Activated CD8-positive, alpha-beta memory T cell treated with anti-CD3 and anti-CD28 coated beads for 36 hours (primary cell): ENCODE measurements at regions not wholly inside any gene's neighbourhood (a gene's known extent, or its start where the extent isn't known, plus 50 kb on each side); places are given as distances from the start of the nearest gene placed in this dataset.

ENCODE experiments used
- CTCF ChIA-PET: fragments of 350-600 bp; sonication (Branson Sonifier 250); formaldehyde crosslinking; loops from one replicate; lab custom pipeline; 2021; ENCODE audit warnings: antibody characterized with exemption; lab: Charles Lee
- POLR2A ChIA-PET: fragments of 350-600 bp; sonication (Branson Sonifier 250); formaldehyde crosslinking; loops from one replicate; lab custom pipeline; 2021; ENCODE audit warnings: antibody characterized with exemption; lab: Charles Lee

GRCh38 chr13:22665506-22665905, 515.3 kb upstream of the SGCG start:
- ChIA-PET CTCF (no interaction called here), POLR2A (no interaction called here)

GRCh38 chr13:22690756-22691155, 490.0 kb upstream of the SGCG start:
- CTCF ChIA-PET, result no interaction called here
- POLR2A ChIA-PET, result no interaction called here

GRCh38 chr13:22693691-22694090, 487.1 kb upstream of the SGCG start:
- CTCF ChIA-PET, result no interaction called here
- POLR2A ChIA-PET, result no interaction called here

- POLR2A ChIA-PET, result no interaction called here
- CTCF ChIA-PET, result no interaction called here
These were observed 484.3 kb upstream of the SGCG start for GRCh38 chr13:22696433-22696832.

- POLR2A ChIA-PET, result no interaction called here
These were observed 482.3 kb upstream of the SGCG start for GRCh38 chr13:22698467-22698866.

GRCh38 chr13:22700246-22700887, 480.4 kb upstream of the SGCG start:
- POLR2A ChIA-PET, result no interaction called here
- CTCF ChIA-PET, result no interaction called here

More at GRCh38 chr13:22698467-22698866, 482.3 kb upstream of the SGCG start:
- CTCF ChIA-PET, result no interaction called here

GRCh38 chr13:22703601-22704209, 477.1 kb upstream of the SGCG start:
- ChIA-PET CTCF (no interaction called here), POLR2A (no interaction called here)

GRCh38 chr13:22707946-22708345, 472.8 kb upstream of the SGCG start:
- ChIA-PET POLR2A (no interaction called here), CTCF (no interaction called here)

GRCh38 chr13:22717036-22717435, 463.7 kb upstream of the SGCG start:
- ChIA-PET POLR2A (no interaction called here), CTCF (no interaction called here)

GRCh38 chr13:22726726-22727125, 454.1 kb upstream of the SGCG start:
- ChIA-PET POLR2A (no interaction called here), CTCF (no interaction called here)

- CTCF ChIA-PET, result no interaction called here
- POLR2A ChIA-PET, result no interaction called here
These were observed 445.5 kb upstream of the SGCG start for GRCh38 chr13:22735011-22735995.

GRCh38 chr13:22736084-22736767, 444.6 kb upstream of the SGCG start:
- CTCF ChIA-PET, result no interaction called here

GRCh38 chr13:22736768-22737092, 444.0 kb upstream of the SGCG start:
- CTCF ChIA-PET, result no interaction called here
- POLR2A ChIA-PET, result no interaction called here

More at GRCh38 chr13:22736084-22736767, 444.6 kb upstream of the SGCG start:
- POLR2A ChIA-PET, result no interaction called here

GRCh38 chr13:22738357-22738756, 442.4 kb upstream of the SGCG start:
- CTCF ChIA-PET, result no interaction called here
- POLR2A ChIA-PET, result no interaction called here

- ChIA-PET CTCF (no interaction called here), POLR2A (no interaction called here)
These were observed 440.5 kb upstream of the SGCG start for GRCh38 chr13:22740264-22740663.

GRCh38 chr13:22744688-22745452, 435.9 kb upstream of the SGCG start:
- ChIA-PET CTCF (no interaction called here), POLR2A (no interaction called here)

GRCh38 chr13:22748866-22749577, 431.8 kb upstream of the SGCG start:
- CTCF ChIA-PET, result no interaction called here
- POLR2A ChIA-PET, result no interaction called here

- CTCF ChIA-PET, result no interaction called here
- POLR2A ChIA-PET, result no interaction called here
These were observed 431.2 kb upstream of the SGCG start for GRCh38 chr13:22749626-22750025.
